ENCODE measurements at regions not wholly inside any gene's neighbourhood (a gene's known extent, or its start where the extent isn't known, plus 50 kb on each side); places are given as distances from the start of the nearest gene placed in this dataset.

DNA sequence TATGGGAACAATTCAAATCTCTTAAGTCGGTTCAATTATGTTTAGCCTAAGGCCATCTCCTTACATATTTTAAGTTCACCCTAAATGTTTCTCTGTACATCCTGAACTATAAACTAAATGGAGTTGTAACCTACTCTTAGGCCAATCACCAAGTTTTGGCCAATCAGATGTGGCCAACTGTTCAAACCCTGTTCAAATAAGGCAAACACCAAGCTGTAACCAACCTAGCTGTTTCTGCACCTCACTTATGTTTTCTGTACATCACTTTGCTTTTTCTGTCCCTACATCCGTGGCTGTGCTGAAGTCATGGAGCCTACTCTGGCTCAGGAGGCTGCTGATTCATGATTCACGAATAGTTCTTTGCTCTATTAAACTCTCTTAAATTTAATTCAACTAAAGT lies 165.3 kb downstream of the GASK1B start:
- DNase-seq (ENCODE audit: low spot score) = no peak

DNA sequence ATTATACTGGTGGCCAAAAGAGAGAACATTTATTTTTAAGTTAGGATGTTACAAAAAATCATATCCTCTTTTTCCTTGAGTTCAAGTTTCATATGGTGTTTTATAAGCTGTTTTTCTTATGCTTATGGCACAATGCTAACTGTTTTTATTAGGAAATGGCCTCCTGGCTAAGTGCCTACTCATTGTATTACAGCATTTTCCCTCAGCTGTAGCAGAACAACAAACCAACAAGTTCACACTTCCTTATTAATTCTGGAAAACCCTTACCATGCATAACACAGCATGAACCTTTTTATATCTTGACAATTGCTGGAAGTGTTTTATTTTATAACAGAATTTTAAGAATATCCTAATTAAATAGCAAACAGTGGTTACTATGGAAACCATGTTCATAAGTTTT lies 165.8 kb downstream of the GASK1B start:
- no peak for DNase-seq (ENCODE audit: low spot score)

DNA sequence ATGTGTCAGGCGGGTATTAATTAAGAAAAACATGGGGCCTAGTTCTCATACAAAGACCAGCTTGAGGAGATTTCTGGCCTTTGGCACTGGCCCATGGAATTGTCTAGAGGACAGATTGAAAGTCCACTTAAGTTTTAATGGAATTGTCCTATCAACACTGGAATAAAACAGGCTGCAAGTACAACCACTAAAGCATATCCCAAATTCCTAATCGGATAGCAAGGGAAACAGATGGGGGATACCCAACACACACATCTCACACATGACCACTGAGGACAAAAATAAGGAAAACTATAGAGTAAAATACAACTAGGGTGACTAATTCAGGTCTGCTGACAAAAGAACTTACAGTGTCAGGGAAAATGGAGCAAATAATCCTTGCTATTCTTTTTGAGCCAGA lies 167.8 kb downstream of the GASK1B start:
- DNase-seq (ENCODE audit: low spot score) = no peak

DNA sequence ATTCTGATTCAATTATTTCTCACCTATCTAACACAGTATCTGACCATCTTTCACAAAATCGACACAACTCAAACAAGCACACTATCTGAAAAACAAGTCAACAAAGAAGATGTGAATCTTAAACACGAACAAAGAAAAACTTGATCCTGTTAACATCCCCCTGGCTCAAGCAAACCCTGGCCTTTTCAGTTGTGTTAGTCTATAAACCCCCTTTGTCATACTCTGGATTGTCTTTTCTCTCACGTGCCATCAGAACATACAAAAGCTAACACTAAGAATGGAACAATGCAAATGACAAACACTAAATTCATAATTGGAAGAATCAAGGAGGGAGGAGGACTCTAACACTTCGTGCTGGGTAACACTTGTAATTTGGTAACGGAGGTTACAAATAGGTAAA lies 168.7 kb downstream of the GASK1B start:
- no peak for DNase-seq (ENCODE audit: low spot score)

DNA sequence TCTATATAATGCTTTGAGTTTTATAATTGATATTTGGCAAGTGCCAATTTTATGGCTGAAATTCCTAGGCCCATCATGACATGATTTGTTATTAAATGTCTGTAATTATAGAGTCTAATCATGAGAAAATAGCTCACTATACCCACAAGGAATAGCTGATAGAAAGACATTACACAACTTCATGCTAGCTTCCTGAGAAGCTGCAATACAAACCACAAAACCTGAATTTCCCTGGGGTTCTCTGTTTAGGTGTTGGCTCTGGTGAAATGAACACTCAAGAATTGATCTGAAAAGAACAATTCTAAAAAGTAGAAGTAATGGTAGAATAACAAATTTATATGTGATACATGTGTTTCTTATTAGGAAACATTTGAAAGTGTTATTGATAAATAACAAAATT lies 169.6 kb downstream of the GASK1B start:
- DNase-seq (ENCODE audit: low spot score) = no peak

DNA sequence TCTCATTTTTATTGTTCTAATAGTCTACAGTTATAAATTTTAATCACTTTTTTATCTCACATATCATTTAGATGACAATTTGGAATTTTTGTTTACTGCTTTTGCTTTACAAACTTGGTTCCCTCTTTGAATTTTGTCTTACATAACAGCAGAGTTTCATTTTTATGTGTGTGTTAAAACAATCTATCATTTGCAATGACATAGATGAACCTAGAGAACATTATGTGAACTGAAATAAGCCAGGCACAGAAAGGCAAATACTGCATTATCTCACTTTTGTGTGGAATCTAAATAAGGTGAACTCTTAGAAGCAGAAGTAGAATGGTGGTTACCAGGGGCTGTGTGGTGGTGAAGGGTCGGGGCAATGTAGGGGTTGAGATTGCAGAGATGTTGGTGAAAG lies 170.7 kb downstream of the GASK1B start:
- DNase-seq (ENCODE audit: low spot score) = no peak

DNA sequence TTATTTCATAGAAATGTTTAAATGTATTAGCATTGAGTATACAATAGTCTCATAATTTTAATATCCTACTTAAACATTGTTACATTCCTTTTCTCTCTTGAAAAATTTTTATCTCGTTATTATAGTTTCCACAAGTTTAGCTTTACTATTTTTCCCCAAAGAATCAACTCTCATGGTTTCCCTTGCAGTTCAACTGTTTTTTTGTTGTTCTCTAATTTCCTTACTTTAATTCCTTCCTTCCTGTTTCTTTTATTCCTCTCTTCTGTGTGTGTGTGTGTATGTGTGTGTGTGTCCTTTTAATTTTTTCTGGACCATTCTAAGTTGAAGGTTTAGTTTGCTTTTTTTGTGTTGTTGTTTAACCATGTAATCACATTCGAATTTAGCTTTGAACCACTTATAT lies 171.1 kb downstream of the GASK1B start:
- no peak for DNase-seq (ENCODE audit: low spot score)

DNA sequence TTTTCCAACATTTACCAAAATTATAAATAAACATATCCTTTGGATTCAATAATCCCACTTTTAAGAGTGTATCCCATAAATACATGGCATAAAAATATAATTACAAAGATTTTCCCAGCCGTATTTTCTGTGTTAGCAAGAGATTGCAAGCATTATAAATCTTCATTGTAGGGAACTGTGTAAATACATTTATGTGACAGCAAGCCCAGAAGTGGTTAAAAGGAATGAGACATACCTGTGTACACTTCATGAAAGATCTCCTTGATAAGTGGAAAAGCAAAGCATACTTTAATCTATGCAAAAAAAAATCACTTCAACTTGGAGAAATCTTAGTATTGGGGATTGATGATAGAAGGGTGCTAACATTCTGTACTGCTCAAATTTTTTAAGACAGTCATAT lies 173.1 kb downstream of the GASK1B start:
- no peak for DNase-seq (ENCODE audit: low spot score)

DNA sequence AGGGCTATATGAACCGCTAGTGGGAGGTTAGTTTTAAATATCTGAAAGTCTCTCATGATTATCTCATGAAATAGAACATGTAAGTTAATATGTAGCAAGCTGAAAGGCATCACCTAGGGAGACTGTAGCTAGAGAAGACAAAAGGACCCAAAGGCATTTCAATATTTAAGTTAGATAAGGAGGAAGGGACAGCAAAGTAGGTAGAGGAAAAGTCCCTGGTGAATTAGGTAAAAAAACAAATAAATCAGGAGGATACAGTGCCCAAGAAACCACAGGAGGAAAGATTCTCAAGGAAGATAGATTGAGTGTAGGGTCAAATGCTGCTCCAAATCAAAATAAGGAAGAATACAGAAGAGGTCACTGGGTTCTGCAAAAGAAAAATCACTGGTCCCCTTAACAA lies 175.5 kb downstream of the GASK1B start:
- DNase-seq (ENCODE audit: low spot score) = no peak

DNA sequence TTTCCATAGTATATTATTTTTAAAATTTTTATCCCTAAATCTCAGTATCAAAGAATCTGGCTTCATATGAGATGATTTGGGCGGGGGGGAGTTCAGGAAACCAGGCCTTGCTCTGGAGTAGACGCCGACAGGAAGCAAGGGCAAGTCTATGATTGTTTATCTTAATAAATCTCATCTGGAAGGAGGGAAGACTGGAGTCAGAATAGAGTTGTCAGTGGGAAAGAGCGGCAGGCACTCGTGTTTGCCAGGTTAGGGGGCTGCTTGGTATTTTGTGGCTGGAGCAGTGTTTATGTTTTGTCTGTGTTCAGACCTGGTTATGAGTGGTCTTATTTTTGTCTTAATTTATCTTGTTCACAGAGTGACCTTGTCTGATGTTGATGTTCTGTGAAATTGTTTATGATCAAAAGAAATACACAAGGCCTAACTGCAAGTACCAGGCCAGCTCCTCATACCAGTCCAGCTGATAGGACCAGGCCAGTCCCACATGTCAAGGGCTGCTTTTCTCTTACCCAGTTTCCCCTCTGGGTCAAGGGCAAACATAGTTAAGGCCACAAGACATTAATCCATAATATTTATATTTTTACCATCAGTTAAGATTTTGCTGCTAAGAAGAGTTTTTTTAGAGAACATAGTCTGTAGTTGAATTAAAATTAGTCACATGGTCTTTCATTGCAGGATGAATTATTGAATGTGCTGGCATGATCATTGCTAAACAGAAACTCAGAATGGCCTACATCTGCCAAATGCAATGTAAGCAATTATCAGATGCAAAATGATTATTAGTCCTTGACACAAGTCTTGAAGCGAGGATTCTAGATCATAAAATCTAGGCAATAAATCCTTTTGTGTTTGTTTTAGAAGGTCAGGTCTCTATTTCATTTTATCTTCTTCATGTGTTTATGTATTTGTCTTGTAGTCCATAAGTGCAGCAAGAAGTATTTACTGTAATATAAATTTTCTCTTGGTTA lies 176.5 kb downstream of the GASK1B start:
- DNase-seq (ENCODE audit: low spot score) = no peak

DNA sequence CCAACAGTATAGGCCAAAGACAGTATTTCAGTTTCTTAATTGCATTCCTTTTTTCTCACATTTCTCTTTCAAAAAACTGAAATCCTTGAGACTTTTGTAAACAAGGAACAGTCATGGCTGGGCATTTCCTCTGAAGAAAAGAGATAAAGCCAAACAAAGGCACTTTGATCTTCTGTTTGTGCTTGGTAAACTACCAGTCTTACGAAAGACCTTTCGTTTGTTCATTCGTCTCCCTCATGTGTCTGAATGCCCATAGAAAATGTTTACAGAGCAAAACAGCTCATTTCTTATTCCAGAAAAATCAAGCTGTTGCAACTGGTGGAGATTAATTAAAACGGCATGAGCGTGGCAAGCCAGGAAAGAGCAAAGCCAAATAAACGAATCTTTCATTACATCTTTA lies 178.0 kb downstream of the GASK1B start:
- no peak for DNase-seq (ENCODE audit: low spot score)

DNA sequence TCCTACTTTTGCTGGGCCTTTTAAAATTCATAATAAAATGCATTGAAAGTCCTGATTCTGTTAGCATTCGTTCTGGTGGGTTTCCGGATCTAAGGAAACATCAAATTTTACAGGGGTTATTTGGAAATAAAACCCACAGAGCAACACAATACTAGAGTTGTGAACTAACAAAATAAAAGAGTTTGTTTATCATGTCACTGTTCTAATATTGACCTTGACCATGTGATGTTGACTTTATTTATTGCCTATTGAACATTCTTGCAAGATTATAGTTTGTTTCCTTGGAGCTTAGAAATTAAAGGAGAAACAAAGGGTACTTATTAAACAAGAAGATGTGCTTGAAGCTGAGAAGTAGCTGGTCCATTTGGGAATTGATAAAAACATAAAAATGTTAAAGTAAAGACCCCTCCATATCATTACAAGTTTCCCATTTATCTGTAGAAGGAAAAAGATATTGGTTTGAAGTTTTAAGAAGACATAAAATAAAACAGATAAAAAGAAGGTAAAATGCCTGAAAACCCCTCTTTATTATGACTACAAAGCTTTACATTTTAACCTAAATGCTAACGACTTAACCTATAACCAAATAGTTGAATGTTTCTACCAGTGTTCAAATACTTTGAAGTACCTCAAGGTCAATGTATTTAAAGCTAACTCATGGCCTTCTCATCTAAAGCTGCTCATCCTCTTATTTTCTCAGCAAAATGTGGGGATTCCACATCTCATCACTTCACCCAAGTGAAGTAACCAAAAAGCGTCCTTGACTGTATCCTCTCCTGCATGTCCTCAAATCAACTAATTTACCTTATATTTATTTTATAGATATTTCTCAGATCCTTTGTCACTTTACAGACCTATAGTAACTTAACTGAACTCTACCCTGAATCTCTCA lies 179.6 kb downstream of the GASK1B start:
- no peak for DNase-seq (ENCODE audit: low spot score)

DNA sequence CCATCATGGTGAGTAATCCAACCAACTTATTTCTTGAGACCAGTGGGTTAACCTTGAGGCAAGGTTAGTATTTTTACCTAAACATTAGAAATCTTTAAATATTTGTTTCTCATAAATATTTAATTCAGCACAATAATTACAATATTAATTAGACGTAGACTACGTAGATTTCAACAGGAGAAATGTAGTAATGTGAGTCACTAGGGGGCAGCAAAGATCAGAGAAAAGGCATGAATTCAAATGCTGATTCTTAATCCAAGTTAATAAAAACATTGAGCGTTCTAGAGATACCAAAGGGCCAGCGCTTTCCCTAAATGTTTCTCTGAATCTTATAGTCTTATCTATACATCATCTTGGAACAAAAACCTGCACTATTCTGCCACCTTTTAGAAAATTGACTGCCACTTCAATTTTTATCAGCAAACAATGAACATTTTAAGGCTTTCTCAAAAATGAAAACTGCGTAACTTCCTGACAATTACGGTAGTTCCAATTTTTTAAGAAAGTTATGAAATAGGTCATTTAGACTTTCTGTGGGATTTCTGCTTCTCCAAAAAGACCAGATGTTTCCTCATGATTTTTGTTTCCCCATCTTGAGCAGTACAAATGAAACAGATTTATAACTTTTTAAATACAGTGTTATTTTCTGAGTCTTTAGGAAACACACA lies 180.7 kb downstream of the GASK1B start:
- no peak for DNase-seq (ENCODE audit: low spot score)

DNA sequence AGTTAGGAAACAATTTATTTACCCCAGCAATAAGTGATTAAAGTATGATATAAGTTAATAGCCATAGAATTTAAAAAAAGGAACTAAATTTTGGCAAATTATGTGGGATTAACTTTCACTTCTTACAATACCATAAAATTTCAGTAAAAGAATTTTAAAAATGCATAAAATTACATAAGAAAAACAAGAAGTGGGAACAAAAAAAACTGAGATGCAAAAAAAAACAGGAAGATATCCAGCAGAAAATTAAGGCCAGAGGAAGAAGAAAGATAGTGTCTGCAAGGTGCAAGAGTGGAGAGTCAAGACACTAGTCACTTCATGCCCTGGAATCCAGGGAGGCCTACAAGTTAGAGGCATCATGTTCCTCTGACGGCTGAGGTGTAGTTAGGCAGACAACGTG lies 184.2 kb downstream of the GASK1B start:
- no peak for DNase-seq (ENCODE audit: low spot score)

DNA sequence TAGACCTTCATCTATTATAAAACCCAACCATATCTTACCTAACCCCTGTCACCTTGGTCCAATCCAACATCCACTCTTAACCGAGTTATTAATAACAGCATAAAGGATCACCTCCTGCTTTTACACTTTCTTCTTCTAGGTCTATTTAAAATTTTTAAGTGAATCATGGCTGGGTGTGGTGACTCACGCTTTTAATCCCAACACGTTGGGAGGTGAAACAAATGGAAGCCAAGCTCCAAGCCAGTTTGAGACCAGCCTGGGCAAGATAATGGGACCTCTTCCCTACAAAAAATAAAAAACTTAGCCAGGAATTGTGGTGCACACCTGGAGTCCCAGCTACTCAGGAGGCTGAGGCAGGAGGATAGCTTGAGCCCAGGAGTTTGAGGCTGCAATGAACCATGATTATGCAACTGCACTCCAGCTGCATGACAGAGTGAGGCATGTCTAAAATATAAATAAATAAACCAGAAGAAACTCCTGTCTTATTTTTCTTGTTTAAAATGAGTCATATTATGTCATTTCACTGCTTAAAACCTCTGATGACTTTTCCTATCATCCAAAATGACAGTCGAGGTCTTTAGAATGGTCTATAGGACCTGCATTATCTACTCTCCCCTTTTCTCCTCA lies 188.4 kb downstream of the GASK1B start:
- no peak for DNase-seq (ENCODE audit: low spot score)

DNA sequence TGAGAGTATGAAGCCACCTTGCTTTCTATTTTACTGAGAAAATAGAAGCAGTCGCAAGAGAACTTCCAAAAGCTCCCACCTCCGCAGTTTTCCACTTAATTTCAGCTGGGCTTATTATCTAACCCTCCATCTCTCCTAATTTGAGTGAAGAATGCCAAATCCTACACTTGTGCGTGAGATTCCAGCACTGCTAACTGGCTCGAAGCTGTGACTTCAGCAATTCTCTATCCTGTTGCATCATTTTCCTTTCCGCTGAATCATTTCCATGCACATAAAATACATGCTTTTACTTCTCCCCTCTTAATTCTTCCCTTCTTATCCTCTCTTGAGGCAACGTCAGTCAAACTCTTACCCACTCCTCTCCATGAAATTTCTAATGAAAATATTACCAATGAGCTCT lies 189.5 kb downstream of the GASK1B start:
- DNase-seq (ENCODE audit: low spot score) = no peak

DNA sequence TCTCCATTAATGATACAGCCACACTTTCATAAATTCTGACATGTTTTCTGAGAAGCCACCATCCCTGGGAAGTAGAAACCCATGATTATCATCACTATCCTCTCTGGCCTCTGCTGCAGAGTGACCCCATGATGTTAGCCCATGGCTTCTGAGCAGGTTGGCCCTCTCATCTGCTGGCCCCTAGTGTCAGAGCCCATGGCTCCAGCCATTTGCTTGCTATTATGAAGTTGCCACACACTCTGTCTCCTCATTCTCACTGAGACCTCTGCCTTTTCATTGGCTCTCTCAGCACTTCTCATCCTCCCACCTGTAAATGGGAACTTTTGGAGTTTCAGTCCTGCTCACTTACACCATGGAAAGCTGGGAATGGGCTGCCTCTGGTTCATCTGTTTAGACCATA lies 192.7 kb downstream of the GASK1B start:
- DNase-seq (ENCODE audit: low spot score) = no peak

DNA sequence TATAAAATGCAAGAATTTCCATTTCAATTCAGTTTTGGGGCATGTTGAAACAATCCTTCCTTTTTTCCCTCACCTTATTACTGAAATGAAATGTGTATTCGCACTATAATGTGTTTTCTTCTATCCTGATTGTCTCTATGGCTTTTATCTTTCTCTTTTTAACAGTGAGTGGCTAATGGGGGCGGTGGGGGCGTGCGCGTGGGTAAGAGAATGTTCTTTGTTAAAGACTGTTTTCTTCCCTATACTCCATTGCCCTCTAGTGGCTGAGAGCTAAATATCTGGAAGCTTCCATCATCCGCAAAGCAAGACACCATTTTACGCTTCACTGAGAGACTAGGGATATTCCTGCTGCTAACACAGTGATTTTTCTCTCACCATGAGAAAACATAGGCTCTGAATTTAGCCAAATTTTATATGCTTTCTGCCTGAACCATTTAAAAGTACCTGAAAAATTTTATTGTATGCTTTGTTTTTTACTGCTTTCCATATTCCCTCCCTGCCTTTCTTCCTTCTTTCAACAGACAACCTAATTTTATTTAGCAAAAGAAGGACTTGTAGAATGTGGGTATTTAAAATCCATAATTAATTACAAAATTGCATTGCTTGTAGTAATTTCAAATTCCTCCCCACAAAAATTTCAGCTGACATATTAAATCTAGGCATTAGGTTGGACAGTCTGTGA lies 194.0 kb downstream of the GASK1B start:
- DNase-seq (ENCODE audit: low spot score) = peak; percentile 47

DNA sequence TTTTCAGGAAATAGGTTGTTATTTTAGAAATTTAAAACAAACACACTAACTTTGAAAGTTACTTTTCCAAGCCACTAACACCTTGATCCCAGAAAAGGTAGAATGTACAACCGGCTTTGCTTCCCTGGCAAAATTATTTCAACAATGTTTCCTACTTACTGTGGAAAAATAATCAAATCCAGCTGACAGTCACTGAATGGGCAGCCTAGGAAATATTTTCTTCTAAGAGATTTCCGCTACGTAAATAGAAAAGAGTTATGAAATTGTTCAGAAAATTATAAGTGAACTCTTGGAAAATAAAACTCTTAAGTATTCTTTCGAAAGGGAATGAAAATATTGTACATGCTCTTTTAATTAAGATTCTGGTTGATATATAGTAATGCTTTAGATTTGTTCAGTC lies 195.7 kb downstream of the GASK1B start:
- no peak for DNase-seq (ENCODE audit: low spot score)

DNA sequence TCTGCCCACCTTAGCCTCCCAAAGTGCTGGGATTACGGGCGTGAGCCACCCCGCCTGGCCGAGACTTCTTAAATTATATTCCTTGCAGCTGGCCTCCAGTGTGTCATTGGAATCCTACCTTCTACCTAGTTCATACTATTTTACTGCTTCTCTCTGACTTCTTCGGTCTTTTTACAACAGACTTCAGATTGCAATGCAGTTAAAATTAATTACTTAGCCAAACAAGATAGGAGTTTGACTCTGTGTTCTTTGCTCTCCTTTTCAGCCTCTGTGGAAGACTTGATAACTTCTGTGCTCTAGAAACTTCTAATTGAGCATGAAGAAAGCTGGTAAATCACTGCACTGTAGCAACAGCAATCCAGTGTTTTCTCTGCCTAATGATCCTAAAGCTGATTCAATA lies 199.5 kb downstream of the GASK1B start:
- DNase-seq (ENCODE audit: low spot score) = no peak

DNA sequence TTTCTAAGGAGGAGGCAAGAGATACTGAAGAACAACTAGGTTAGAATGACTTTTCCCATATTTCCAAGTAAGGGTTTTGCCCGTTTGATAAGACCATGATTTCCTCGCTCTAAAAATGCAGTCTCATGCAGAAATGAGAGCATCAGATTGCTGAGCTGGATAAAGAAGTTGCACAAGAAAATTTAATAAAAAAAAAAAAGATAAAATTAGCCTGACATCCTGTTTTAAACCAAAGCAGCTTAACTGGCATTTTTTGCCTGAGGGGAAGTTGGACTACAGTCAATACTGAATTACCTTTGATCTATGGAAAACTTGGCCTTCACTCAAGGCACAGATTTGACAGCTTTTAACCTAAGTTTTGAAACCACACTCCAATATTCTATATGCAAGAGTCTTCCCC lies 208.4 kb downstream of the GASK1B start:
- DNase-seq (ENCODE audit: low spot score) = no peak
